IMR-90 (cell line): ENCODE measurements at regions not wholly inside any gene's neighbourhood (a gene's known extent, or its start where the extent isn't known, plus 50 kb on each side); places are given as distances from the start of the nearest gene placed in this dataset.

Experiments
- ATAC-seq: fragments of 200-7000 bp; cut with Tn5 transposase; 2 replicates; pipeline ENCODE4 v1.9.1; 2020; ENCODE audit warnings: low read depth, mild to moderate bottlenecking, moderate library complexity
- BruUV-seq: library from RNA; stranded (reverse); fragments of 400-500 nt; replicated peaks from 2 replicates; lab custom pipeline; 2021; lab: Mats Ljungman, UMichigan
- CTCF ChIA-PET: fragments of 300-600 bp; formaldehyde crosslinking; extraction: SDS; loops from one replicate; lab custom pipeline; 2021; ENCODE audit warnings: antibody characterized with exemption; lab: Yijun Ruan, JAX
- POLR2A ChIA-PET: fragments of 300-600 bp; sonication (Branson Sonifier 250); formaldehyde crosslinking; loops from one replicate; lab custom pipeline; 2022; ENCODE audit warnings: antibody characterized with exemption; ENCODE audit not compliant: unreplicated experiment; lab: Charles Lee
- DNase-seq: peaks from one replicate; pipeline ENCODE4 v3.0.0; 2013
- H2AFZ ChIP-seq: replicated peaks from 2 replicates; pipeline ENCODE3; 2013; ENCODE audit warnings: low read length, mild to moderate bottlenecking; ENCODE audit not compliant: poor library complexity
- H2AK5ac ChIP-seq: 2 replicates; pipeline ENCODE4 v1.6.1; 2013; ENCODE audit warnings: low read depth, low read length, inconsistent platforms
- H2AK9ac ChIP-seq: replicated peaks from 2 replicates; pipeline ENCODE3; 2013; ENCODE audit warnings: mild to moderate bottlenecking, low read depth, low read length, moderate library complexity; ENCODE audit not compliant: poor library complexity
- H2BK120ac ChIP-seq: 2 replicates; pipeline ENCODE4 v1.6.1; 2013; ENCODE audit warnings: low read depth, low read length, inconsistent platforms
- H2BK15ac ChIP-seq: 3 replicates; pipeline ENCODE4 v1.6.1; 2013; ENCODE audit warnings: low read depth, low read length, inconsistent platforms
- H2BK20ac ChIP-seq: 2 replicates; pipeline ENCODE4 v1.6.1; 2013; ENCODE audit warnings: low read depth, mild to moderate bottlenecking, inconsistent platforms, low read length, moderate library complexity
- H2BK5ac ChIP-seq: 2 replicates; pipeline ENCODE4 v1.6.1; 2013; ENCODE audit warnings: mild to moderate bottlenecking, low read depth, low read length, inconsistent platforms; ENCODE audit not compliant: poor library complexity, severe bottlenecking
- H3K14ac ChIP-seq: replicated peaks from 2 replicates; pipeline ENCODE4 v1.6.1; 2013; ENCODE audit warnings: low read depth, low read length, inconsistent platforms
- H3K18ac ChIP-seq: 2 replicates; pipeline ENCODE4 v1.6.1; 2013; ENCODE audit warnings: low read depth, low read length, control low read depth
- H3K23ac ChIP-seq: 2 replicates; pipeline ENCODE4 v1.6.1; 2013; ENCODE audit warnings: low read depth, low read length, inconsistent platforms
- H3K27ac ChIP-seq: 2 replicates; pipeline ENCODE4 v1.5.1; 2013; ENCODE audit warnings: mild to moderate bottlenecking, control low read depth, low read length; ENCODE audit not compliant: insufficient read depth
- H3K27me3 ChIP-seq: 2 replicates; pipeline ENCODE4 v1.6.1; 2013; ENCODE audit warnings: low read length; ENCODE audit not compliant: control insufficient read depth, insufficient read depth
- H3K36me3 ChIP-seq: 2 replicates; pipeline ENCODE4 v1.6.1; 2013; ENCODE audit warnings: low read length, mixed read lengths; ENCODE audit not compliant: control insufficient read depth, insufficient read depth
- H3K4ac ChIP-seq: 2 replicates; pipeline ENCODE4 v1.6.1; 2013; ENCODE audit warnings: low read depth, low read length, inconsistent platforms
- H3K4me1 ChIP-seq: 2 replicates; pipeline ENCODE4 v1.6.1; 2013; ENCODE audit warnings: low read length, mixed read lengths; ENCODE audit not compliant: control insufficient read depth, insufficient read depth
- H3K4me2 ChIP-seq: 2 replicates; pipeline ENCODE4 v1.6.1; 2013; ENCODE audit warnings: low read depth, mild to moderate bottlenecking, control low read depth, low read length, moderate library complexity
- H3K4me3 ChIP-seq: 2 replicates; pipeline ENCODE4 v1.5.1; 2013; ENCODE audit warnings: low read depth, mild to moderate bottlenecking, control low read depth, low read length, moderate library complexity; ENCODE audit not compliant: insufficient read depth
- H3K56ac ChIP-seq: 2 replicates; pipeline ENCODE4 v1.6.1; 2013; ENCODE audit warnings: low read length, inconsistent platforms; ENCODE audit not compliant: insufficient read depth; ENCODE audit errors: extremely low read depth
- H3K79me1 ChIP-seq, 2 experiments: 2 replicates each; pipeline ENCODE4 v1.6.1; 2013; ENCODE audit warnings: low read length in 2 of 2, inconsistent platforms in 1 of 2, low read depth in 1 of 2
- H3K9ac ChIP-seq: 2 replicates; pipeline ENCODE4 v1.6.1; 2013; ENCODE audit warnings: low read depth, low read length, control low read depth
- H3K9me1 ChIP-seq: 2 replicates; pipeline ENCODE4 v1.6.1; 2013; ENCODE audit warnings: low read length, inconsistent platforms; ENCODE audit not compliant: insufficient read depth
- H3K9me3 ChIP-seq: 2 replicates; pipeline ENCODE4 v1.6.1; 2013; ENCODE audit warnings: low read length; ENCODE audit not compliant: control insufficient read depth, insufficient read depth
- H4K20me1 ChIP-seq: 2 replicates; pipeline ENCODE4 v1.6.1; 2013; ENCODE audit warnings: low read length, inconsistent platforms; ENCODE audit not compliant: insufficient read depth
- H4K5ac ChIP-seq: 2 replicates; pipeline ENCODE4 v1.6.1; 2013; ENCODE audit warnings: mild to moderate bottlenecking, low read depth, low read length, control low read depth
- H4K8ac ChIP-seq, 2 experiments: 2 replicates each; pipeline ENCODE4 v1.6.1; 2013; ENCODE audit warnings: low read depth in 2 of 2, low read length in 2 of 2, control low read depth in 1 of 2, inconsistent platforms in 1 of 2
- H4K91ac ChIP-seq: 2 replicates; pipeline ENCODE4 v1.6.1; 2013; ENCODE audit warnings: low read depth, low read length, inconsistent platforms; ENCODE audit not compliant: insufficient read depth
- MAFK ChIP-seq: IDR thresholded peaks from 2 replicates; pipeline ENCODE4 v1.6.1; 2012; ENCODE audit warnings: low read depth, low read length, improper control_type of control experiment
- WGBS, 2 experiments: methylation state at CpG; one replicate each; pipeline versions ENCODE4 v1.1.5 to v1.1.7; 2013; ENCODE audit warnings: missing lambda C conversion rate in 2 of 2; ENCODE audit not compliant: insufficient read length in 1 of 2; ENCODE audit errors: extremely low coverage in 2 of 2; 5-methylcytosine and 5-hydroxymethylcytosine counted together
- dilution Hi-C: fragments of 300-500 bp; cut with HindIII; formaldehyde crosslinking; loops from one replicate; pipeline ENCODE4 v1.14.3; 2018; ENCODE audit warnings: low sequenced_read_pairs; ENCODE audit not compliant: unreplicated experiment
- in situ Hi-C: fragments of 300-500 bp; cut with MboI; formaldehyde crosslinking; loops from 3 replicates; pipeline ENCODE4 v1.14.3; 2019; ENCODE audit warnings: low sequenced_read_pairs, inconsistent platforms, mixed read lengths
- intact Hi-C: fragments of 100-400 bp; cut with micrococcal nuclease; formaldehyde crosslinking; loops from 2 replicates; pipeline ENCODE4 v1.10.0; 2022

DNA sequence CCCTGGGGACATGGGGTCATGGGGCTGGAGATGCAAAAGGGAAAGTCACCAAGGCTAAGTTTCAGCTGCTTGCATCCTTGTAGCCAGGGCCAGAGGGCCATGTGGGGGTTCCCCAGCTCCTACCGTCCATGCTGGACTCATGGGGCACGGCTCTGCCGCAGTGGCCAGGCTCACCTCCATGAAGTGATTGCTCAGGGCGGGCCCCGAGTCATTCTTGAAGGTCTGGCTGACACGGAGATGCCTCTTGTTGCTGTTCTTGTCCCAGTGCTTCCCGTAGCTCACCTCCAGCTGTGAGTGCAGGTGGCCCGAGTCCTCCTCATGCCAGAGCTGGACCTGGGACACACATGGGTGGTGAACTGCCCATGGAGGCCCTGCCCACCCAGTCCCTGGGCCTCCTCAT, 114.5 kb downstream of the RMI2 start:
- Histone ChIP-seq H3K9me1 (no peaks in the 10 kb centered on the region; the same call in 1 of the 2 replicates), H4K20me1 (no peaks in the 10 kb centered on the region), H2BK120ac (no peak overlapping the region), H3K9me3 (no peaks in the 10 kb centered on the region), H3K4me3 (no peak overlapping the region), H2AK5ac (no peak overlapping the region), H3K56ac (no peak overlapping the region), H4K8ac (no peak overlapping the region), H2AK9ac (no peak overlapping the region), H3K27me3 (peaks cover 4% of the 10 kb centered on the region), H3K4ac (no peak overlapping the region), H3K36me3 (no peaks in the 10 kb centered on the region), H2BK5ac (no peak overlapping the region), H4K91ac (no peak overlapping the region), H4K5ac (no peak overlapping the region), H3K9ac (no peak overlapping the region), H3K23ac (no peak overlapping the region), H3K27ac (no peak overlapping the region), H3K14ac (no peak overlapping the region), H2BK15ac (no peak overlapping the region), H2BK20ac (no peak overlapping the region), H3K4me1 (no peaks in the 10 kb centered on the region), H2AFZ (no peak overlapping the region), H3K18ac (no peak overlapping the region), H3K79me1 (no peaks in the 10 kb centered on the region), H3K4me2 (no peak overlapping the region)
- CTCF ChIA-PET = no interaction called here
- no peak for ATAC-seq
- intact Hi-C loops = no loop called here
- no TSS peak for BruUV-seq
- DNase-seq = no peak
- dilution Hi-C loops = no loop called here
- WGBS, 2 experiments = 76% methylated on average over 4 of the region's 8 CpGs; no CpG with 5 or more reads in 1 of the 2 experiments
- in situ Hi-C loops = no loop called here
- POLR2A ChIA-PET = no interaction called here
- TF ChIP-seq MAFK = no peak
